ENCODE measurements at regions not wholly inside any gene's neighbourhood (a gene's known extent, or its start where the extent isn't known, plus 50 kb on each side); places are given as distances from the start of the nearest gene placed in this dataset.

GRCh38 chr1:21352586-21352985 is 62.3 kb upstream of the ECE1 start:
- no peak for TF ChIP-seq CTCF (IDR thresholded peaks at IDR 0.05; ENCODE audit: insufficient read depth, low read length)
- TF ChIP-seq GABPA (IDR thresholded peaks at IDR 0.05; ENCODE audit: low read depth) = no peak
- TF ChIP-seq POLR2AphosphoS5 (IDR thresholded peaks at IDR 0.05; ENCODE audit: low read depth) = no peak
